ENCODE measurements at regions not wholly inside any gene's neighbourhood (a gene's known extent, or its start where the extent isn't known, plus 50 kb on each side); places are given as distances from the start of the nearest gene placed in this dataset.

- TF ChIP-seq CTCF (IDR thresholded peaks at IDR 0.05) (no peak), POLR2AphosphoS5 (IDR thresholded peaks at IDR 0.05) (no peak), POLR2A (IDR thresholded peaks at IDR 0.05) (no peak)
Measured at GRCh38 chr20:24059174-24059573, 70.6 kb upstream of the GGTLC1 start.

Measured in gastroesophageal sphincter (tissue), 3 donors.